ENCODE measurements at regions not wholly inside any gene's neighbourhood (a gene's known extent, or its start where the extent isn't known, plus 50 kb on each side); places are given as distances from the start of the nearest gene placed in this dataset.

DNA sequence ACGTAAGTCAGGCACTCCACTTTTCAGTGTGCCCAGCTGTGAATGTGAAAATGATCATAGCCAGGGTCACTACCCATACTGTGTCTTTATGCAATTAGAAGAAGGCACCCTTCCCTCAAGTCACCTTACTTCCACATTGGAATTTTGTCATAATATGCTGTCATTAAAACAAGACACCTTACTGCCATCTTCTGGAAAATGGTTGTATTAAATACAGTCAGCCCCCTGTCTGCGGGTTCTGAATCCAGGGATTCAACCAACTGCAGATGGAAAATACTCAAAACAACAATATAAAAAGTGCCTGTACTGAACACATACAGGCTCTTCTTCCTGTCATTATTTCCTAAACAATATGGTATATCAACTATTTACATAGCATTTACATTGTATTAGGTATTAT lies 70.2 kb upstream of the TBX5 start:
- Histone ChIP-seq H2AK5ac (ENCODE audit: insufficient read length, low read length) (no peak overlapping the region), H4K91ac (ENCODE audit: insufficient read length, low read depth, low read length) (no peak overlapping the region), H2BK120ac (ENCODE audit: low read depth, low read length, poor library complexity, severe bottlenecking) (no peak overlapping the region), H3K9me3 (ENCODE audit: control insufficient read depth, low read depth, low read length) (no peaks in the 10 kb centered on the region), H4K5ac (ENCODE audit: insufficient read length, low read depth, low read length) (no peak overlapping the region), H2BK5ac (ENCODE audit: insufficient read length, low read length) (no peak overlapping the region), H3T11ph (ENCODE audit: low read length) (no peak overlapping the region), H3K4me1 (ENCODE audit: insufficient read depth, low read length) (no peaks in the 10 kb centered on the region; the same call in none of the 2 replicates), H3K79me1 (ENCODE audit: insufficient read depth, low read depth, low read length, poor library complexity, severe bottlenecking) (no peaks in the 10 kb centered on the region), H3K4me2 (ENCODE audit: insufficient read depth, insufficient read length, low read length) (no peak overlapping the region), H3K23me2 (ENCODE audit: insufficient read length, low read depth, low read length, poor library complexity, severe bottlenecking) (peaks cover 14% of the 10 kb centered on the region), H2BK12ac (ENCODE audit: insufficient read length, low read depth, low read length) (no peak overlapping the region), H2BK20ac (ENCODE audit: low read depth, low read length, poor library complexity, severe bottlenecking) (no peak overlapping the region), H4K20me1 (ENCODE audit: control insufficient read depth, insufficient read depth, insufficient read length) (no peaks in the 10 kb centered on the region), H3K27ac (ENCODE audit: insufficient read length, low read depth, low read length) (no peak overlapping the region), H3K9ac (ENCODE audit: extremely low read depth, insufficient read length, low read length) (no peak overlapping the region), H3K18ac (ENCODE audit: insufficient read length, low read depth, low read length) (no peak overlapping the region), H3K14ac (ENCODE audit: insufficient read depth, low read length) (no peak overlapping the region), H3K4ac (ENCODE audit: low read depth, low read length) (no peak overlapping the region), H3K27me3 (ENCODE audit: insufficient read depth, low read length) (peaks cover 19% of the 10 kb centered on the region), H3K23ac (ENCODE audit: insufficient read length, low read depth, low read length) (no peak overlapping the region), H4K8ac (replicated peaks; ENCODE audit: insufficient read length, low read depth, low read length) (no peak overlapping the region), H2BK15ac (ENCODE audit: low read depth, low read length) (no peak overlapping the region), H2AFZ (ENCODE audit: low read length) (no peak overlapping the region), H3K79me2 (ENCODE audit: insufficient read depth, low read length) (no peaks in the 10 kb centered on the region), H3K56ac (ENCODE audit: insufficient read length, low read depth, low read length) (no peak overlapping the region)
- WGBS (ENCODE audit: extremely low coverage, insufficient read length, low lambda C conversion rate) = no CpG with 5 or more reads among the region's 2 CpGs
- Mint-ChIP-seq H3K27ac (no peak overlapping the region), H3K4me1 (peaks cover 13 to 19% of the 10 kb centered on the region in 2 experiments), H3K4me3 (no peak overlapping the region), H3K9me3 (no peaks in the 10 kb centered on the region; a peak in 1 of 5 replicates), H3K36me3 (ENCODE audit: insufficient read depth in 1 of 3, low read depth in 3 of 3) (no peaks in the 10 kb centered on the region), H3K27me3 (ENCODE audit: low read depth) (peaks cover 87% of the 10 kb centered on the region)
- TF ChIP-seq, protein P1, sequence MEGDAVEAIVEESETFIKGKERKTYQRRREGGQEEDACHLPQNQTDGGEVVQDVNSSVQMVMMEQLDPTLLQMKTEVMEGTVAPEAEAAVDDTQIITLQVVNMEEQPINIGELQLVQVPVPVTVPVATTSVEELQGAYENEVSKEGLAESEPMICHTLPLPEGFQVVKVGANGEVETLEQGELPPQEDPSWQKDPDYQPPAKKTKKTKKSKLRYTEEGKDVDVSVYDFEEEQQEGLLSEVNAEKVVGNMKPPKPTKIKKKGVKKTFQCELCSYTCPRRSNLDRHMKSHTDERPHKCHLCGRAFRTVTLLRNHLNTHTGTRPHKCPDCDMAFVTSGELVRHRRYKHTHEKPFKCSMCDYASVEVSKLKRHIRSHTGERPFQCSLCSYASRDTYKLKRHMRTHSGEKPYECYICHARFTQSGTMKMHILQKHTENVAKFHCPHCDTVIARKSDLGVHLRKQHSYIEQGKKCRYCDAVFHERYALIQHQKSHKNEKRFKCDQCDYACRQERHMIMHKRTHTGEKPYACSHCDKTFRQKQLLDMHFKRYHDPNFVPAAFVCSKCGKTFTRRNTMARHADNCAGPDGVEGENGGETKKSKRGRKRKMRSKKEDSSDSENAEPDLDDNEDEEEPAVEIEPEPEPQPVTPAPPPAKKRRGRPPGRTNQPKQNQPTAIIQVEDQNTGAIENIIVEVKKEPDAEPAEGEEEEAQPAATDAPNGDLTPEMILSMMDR (conservative IDR thresholded peaks at IDR 0.05) = peak; percentile 64
- no peak for DNase-seq

All from H9 (cell line).